HG02973 (cell line): ENCODE measurements at regions not wholly inside any gene's neighbourhood (a gene's known extent, or its start where the extent isn't known, plus 50 kb on each side); places are given as distances from the start of the nearest gene placed in this dataset.
"Not testable (repeated sequence)": the region's sequence is repeated elsewhere in the genome, so short reads cannot be mapped to it uniquely, and the experiment has no call there.

Experiments used
- ATAC-seq: cut with Tn5 transposase; IDR thresholded peaks from one replicate; pipeline ENCODE4 v1.9.1; 2021; ENCODE audit warnings: moderate library complexity; ENCODE audit not compliant: unreplicated experiment

DNA sequence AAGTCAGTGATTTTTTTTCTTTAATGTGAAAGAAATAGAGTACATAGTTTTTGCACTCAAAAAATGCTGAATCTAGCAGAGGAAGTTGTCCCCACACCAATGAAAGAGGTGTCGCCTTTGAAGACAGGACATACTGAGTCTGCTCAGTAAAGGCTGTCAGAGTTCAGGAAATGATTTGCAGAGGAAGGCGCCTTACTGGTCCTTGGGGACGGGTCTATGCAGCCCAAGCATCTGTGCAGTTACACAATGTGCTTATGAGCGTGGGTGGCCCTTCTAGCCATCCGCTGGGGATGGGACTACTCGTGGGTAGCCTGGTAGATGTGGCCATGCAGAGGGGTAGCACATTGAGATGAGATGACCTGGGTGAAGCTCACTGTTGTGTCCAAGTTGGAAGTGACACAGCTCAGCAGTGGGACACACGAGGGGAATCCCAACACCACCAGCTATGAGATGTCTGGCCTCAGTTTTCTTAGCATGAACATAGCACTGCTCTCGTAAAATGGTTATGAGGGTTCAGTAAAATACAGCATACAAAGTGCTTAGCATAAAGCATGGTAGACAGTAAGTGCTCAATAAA lies 116.5 kb upstream of the RBPJ start:
- no peak for ATAC-seq

- ATAC-seq: no peak
These were observed 115.9 kb upstream of the RBPJ start for GRCh38 chr4:26204911-26205370.

DNA sequence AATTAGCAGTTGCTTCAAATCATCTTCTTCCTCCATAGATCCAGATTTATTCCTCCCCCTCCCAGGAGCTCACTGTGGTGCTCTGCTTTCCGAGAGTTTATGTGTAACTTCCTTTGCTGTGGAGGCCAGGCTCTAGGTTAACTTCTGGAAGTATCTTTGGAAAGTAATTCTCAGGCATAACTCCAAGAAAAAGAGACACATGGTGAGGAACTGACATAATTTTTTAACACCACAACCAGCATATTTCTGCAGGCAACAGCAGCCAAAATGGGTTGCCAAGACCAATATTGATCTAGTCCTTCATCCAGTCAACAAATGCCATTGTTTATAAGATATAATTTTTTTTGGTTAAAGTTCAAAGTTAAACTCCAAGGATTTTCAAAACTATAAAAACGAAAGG lies 114.5 kb upstream of the RBPJ start:
- no peak for ATAC-seq

DNA sequence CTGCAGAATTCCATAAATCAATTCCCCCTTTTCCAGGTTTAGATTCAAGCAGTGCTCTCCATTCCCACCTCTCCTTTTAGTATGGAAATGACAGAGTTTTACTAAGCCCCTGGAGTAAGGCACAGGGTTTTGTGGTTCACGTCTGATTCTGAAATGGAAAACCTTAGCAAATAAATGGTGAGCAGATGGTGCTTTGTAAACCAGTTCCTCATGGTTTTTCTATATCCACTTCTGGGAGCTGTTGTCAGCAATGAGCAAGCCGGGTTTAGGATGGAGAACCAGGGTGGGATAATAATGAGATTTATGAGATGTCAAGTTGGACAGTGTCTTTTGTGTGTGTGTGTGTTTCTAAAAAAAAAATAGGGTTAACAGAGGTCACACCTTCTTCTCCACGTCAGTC lies 113.8 kb upstream of the RBPJ start:
- ATAC-seq: no peak

GRCh38 chr4:26207631-26208030 lies 113.2 kb upstream of the RBPJ start:
- no peak for ATAC-seq

DNA sequence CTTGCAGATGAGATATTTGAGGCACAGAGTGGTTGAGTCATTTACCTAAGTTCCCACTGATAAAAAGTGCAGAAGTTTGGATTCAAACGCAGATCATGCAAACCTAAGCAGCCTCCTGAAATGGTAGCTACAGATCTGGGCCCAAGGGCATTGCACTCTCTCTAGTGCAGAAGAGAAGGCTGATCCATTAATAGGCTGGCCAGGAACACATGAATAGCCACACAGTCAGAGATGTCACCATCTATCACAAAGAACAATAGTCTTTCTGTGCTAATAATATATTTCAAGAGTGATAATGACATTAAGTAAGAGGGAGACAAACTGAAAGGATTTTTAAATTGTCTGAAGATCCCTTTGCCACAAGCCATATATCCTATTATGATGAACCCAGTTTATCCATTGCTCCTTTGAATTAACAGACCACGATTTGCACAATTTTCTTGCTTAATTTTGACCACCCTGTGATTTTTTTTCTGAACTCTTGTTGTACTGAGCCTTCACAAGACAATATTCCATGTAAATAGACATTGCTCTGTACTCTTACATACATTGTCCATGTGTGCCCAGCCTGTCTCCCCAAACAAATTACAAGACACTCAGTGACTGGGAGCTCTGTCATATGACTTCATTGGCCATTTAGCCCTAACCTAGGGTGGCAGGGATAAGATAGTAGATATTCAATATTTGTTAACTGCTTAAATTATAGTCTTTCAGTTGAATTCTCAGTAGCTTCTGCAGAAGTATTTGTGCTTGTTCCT lies 112.4 kb upstream of the RBPJ start:
- ATAC-seq: no peak

DNA sequence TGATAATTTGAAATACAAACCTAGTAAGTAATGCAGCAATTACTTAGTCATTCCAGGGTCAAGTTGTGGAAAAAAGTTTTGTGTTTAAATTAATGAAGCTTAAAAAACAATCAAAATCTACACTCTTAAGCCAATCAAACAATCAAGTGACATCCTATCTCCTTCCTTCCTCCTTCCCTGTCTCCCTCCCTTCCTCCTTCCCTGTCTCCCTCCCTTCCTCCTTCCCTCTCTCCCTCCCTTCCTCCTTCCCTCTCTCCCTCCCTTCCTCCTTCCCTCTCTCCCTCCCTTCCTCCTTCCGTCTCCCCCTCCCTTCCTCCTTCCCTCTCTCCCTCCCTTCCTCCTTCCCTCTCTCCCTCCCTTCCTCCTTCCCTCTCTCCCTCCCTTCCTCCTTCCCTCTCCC lies 111.4 kb upstream of the RBPJ start:
- ATAC-seq: not testable (repeated sequence)

GRCh38 chr4:26212528-26212927 lies 108.3 kb upstream of the RBPJ start:
- ATAC-seq: no peak

DNA sequence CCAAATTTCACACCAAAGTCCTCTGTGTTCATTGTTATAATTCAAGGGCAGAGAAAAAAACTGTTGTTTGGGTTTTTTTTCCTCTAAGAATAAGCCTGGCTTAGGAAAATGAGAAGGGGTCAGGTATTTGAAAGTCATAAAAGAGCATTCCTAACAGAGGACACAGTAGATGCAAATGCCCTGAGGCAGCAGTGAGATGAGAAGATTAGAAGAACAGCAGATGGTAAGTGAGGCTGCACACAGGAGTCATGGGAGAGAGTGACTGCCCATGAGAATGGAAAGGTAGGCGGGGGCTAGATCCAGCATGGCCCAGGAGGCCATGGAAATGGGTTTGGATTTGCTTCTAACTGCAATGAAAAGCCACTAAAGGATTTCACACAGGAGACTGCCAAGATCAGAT lies 107.5 kb upstream of the RBPJ start:
- no peak for ATAC-seq

- no peak for ATAC-seq
These were observed 105.8 kb upstream of the RBPJ start for GRCh38 chr4:26214994-26215393.

- ATAC-seq: no peak
These were observed 105.1 kb upstream of the RBPJ start for GRCh38 chr4:26215725-26216124.

GRCh38 chr4:26217481-26217880 lies 103.3 kb upstream of the RBPJ start:
- ATAC-seq: no peak

DNA sequence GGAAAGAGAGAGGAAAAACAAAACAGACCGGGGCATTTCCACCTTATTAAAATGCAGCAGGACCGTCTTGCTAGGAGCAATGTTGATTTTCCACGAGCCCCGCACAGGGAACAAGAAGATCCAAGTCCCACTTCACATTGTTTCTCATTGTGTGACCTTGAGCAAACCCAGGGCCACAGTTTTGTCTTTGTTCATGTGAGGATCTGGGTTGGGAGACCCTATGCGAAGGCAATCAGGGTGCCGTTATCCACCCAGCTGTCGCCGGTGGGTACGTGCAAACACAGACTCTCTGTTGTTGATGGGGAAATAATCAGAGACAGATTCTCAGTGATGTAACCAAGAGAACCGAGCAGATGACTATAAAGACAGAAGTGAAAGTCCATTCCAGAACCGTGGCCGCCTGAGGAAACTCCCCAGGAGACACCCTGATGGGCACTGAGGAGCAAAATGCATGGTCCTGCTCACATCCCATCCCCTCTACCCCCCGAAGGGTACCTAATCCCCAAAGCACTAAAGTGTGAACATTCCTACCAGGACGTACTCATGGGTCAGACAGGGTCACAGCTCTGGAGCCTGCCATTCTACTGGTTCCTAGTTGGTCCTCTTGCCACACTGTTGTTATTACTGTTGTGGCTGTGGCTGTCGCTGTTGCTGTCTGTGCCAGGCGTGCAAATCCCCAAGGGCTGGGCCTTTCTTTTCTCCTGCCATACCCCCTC lies 102.7 kb upstream of the RBPJ start:
- peak; percentile 80 for ATAC-seq

- ATAC-seq: peak; percentile 11
These were observed 101.9 kb upstream of the RBPJ start for GRCh38 chr4:26218677-26219605.

GRCh38 chr4:26220696-26221095 lies 100.1 kb upstream of the RBPJ start:
- ATAC-seq: no peak

GRCh38 chr4:26223155-26223554 lies 97.7 kb upstream of the RBPJ start:
- no peak for ATAC-seq

- no peak for ATAC-seq
These were observed 94.0 kb upstream of the RBPJ start for GRCh38 chr4:26226629-26227376.

DNA sequence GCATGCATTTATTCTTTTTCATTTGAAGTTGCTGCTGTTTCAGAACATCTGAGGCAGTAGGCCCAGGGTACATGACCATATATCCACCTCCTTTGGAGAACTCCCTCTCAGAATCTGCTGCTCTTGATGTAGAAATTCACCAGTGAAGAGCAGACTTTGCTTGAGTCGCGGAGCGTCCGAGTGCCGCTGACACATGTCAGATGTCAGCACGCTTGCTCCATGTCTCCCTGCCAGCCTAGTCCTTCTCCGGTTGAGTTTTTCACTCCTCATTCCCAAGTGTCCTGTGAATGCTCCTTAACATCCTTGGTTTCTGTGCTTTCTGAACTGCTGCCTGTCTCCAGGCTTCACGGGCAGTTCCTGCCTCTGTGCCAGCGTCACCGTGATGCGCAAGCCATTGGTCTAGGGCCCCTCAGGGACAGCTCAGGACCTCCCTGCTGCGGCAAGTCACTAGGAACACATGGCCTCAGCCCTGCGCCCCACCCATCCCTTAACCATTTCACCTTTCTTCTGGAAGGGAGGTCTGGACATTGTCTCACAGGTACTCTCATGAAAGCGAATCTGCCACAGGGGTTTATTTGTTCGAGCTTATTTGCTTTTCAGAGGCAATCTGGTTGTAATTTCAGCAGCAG lies 93.1 kb upstream of the RBPJ start:
- ATAC-seq: no peak

GRCh38 chr4:26228883-26229282 lies 91.9 kb upstream of the RBPJ start:
- no peak for ATAC-seq

- ATAC-seq: no peak
These were observed 90.8 kb upstream of the RBPJ start for GRCh38 chr4:26229974-26230373.
